ENCODE measurements at regions not wholly inside any gene's neighbourhood (a gene's known extent, or its start where the extent isn't known, plus 50 kb on each side); places are given as distances from the start of the nearest gene placed in this dataset.

DNA sequence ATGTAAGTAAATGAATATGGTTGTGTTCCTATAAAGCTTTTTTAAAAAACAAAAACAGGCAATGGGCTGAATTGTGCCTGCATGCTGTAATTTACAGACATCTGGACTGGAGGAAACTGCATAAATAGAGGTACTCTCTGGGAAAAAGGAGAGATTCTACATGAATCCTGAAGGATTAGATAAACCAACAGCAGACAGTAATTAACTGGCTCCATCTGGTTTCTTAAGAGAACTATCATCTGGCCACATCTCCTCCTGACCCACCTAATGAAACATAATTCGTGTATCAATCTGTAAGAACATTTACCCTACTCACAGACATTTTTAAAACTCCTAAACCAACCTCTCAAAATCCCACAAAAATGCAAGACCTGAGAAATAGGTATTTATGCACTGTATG, 528.1 kb upstream of the ST8SIA4 start:
- no peak overlapping the region for H3K4me3 ChIP-seq
- DNase-seq, result no peak
- no peak overlapping the region for H3K27ac ChIP-seq
- H3K36me3 ChIP-seq (replicated peaks in 1 of 2), result no peaks in the 10 kb centered on the region
- H3K4me1 ChIP-seq (replicated peaks in 1 of 2), result no peaks in the 10 kb centered on the region
- WGBS, 4 donors, result 33 to 50% (median 39%) methylated on average over 1 of the region's 1 CpG
- H3K9me3 ChIP-seq (replicated peaks in 1 of 3), result no peaks in the 10 kb centered on the region
- intact Hi-C loops (cut with DNase I), result no loop called here
- TF ChIP-seq POLR2A (IDR thresholded peaks at IDR 0.05) (no peak), CTCF (IDR thresholded peaks at IDR 0.05) (no peak)
- no peaks in the 10 kb centered on the region for H3K27me3 ChIP-seq

DNA sequence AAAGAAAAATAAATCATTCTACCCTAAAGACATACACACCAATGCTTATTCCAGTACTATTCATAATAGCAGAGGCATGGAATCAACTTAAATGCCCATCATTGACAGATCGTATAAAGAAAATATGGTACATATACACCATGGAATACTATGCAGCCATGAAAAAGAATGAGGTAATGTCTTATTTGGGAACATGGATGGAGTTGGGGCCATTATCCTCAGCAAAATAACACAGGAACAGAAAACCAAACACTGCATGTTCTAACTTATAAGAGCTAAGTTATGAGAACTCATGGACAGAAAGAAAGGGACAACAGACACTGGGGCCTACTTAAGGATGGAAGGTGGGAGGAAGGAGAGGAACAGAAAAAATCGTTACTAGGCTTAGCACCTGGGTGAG, 527.5 kb upstream of the ST8SIA4 start:
- no peak overlapping the region for H3K4me3 ChIP-seq
- H3K27ac ChIP-seq, result no peak overlapping the region
- H3K9me3 ChIP-seq (replicated peaks in 1 of 3), result no peaks in the 10 kb centered on the region
- WGBS, 4 donors, result 71 to 87% (median 79%) methylated on average over 2 of the region's 2 CpGs
- H3K4me1 ChIP-seq (replicated peaks in 1 of 2), result no peaks in the 10 kb centered on the region
- TF ChIP-seq POLR2A (IDR thresholded peaks at IDR 0.05) (no peak), CTCF (IDR thresholded peaks at IDR 0.05) (no peak)
- H3K36me3 ChIP-seq (replicated peaks in 1 of 2), result no peaks in the 10 kb centered on the region
- DNase-seq, result no peak
- no peaks in the 10 kb centered on the region for H3K27me3 ChIP-seq
- intact Hi-C loops (cut with DNase I), result no loop called here

- no peak overlapping the region for H3K4me3 ChIP-seq
- H3K27me3 ChIP-seq, result no peaks in the 10 kb centered on the region
- intact Hi-C loops (cut with DNase I), result no loop called here
- TF ChIP-seq POLR2A (IDR thresholded peaks at IDR 0.05), result no peak
- no peak for TF ChIP-seq CTCF (IDR thresholded peaks at IDR 0.05)
- H3K27ac ChIP-seq, result no peak overlapping the region
- H3K9me3 ChIP-seq (replicated peaks in 1 of 3), result no peaks in the 10 kb centered on the region
- no peaks in the 10 kb centered on the region for H3K36me3 ChIP-seq (replicated peaks in 1 of 2)
- 49 to 65% (median 60%) methylated on average over 1 of the region's 1 CpG for WGBS, 4 donors
- DNase-seq, result no peak
- H3K4me1 ChIP-seq (replicated peaks in 1 of 2), result no peaks in the 10 kb centered on the region
Measured at GRCh38 chr5:101429241-101429640, 526.2 kb upstream of the ST8SIA4 start.

DNA sequence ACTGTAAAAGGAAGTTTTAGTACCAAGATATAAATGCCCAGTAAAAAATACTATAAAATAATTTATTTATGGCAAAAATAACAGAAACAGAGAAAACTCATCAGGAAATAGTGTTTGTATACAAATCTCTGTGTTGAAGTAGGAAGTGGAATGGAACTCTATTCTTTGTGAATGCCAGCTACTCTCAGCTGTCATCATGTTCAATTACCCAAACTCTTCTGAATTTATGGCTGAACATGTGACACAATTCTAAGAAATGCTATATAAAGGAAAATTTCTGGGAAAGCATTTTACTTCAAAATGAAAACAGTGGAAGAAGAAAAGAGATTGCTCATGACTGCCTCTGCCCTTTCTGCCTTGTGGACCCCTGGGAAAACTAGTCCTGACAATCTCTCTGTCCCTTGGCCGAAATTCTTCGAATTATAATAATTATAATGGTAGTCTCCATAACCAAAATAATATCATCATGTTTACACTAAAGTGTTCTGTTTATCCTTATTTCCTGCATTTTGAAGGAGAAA, 522.3 kb upstream of the ST8SIA4 start:
- intact Hi-C loops (cut with DNase I), result no loop called here
- no peak for TF ChIP-seq POLR2A (IDR thresholded peaks at IDR 0.05)
- no peak for TF ChIP-seq CTCF (IDR thresholded peaks at IDR 0.05)

More for the DNA sequence above, 522.3 kb upstream of the ST8SIA4 start:
- H3K27ac ChIP-seq, result no peak overlapping the region
- H3K36me3 ChIP-seq (replicated peaks in 1 of 2), result no peaks in the 10 kb centered on the region
- no peak for DNase-seq
- 46 to 71% (median 55%) methylated on average over 2 of the region's 2 CpGs for WGBS, 4 donors
- H3K4me3 ChIP-seq, result no peak overlapping the region
- H3K4me1 ChIP-seq (replicated peaks in 1 of 2), result no peaks in the 10 kb centered on the region
- H3K9me3 ChIP-seq (replicated peaks in 1 of 3), result no peaks in the 10 kb centered on the region
- H3K27me3 ChIP-seq, result no peaks in the 10 kb centered on the region

Measured in adrenal gland (tissue), 9 donors.